ENCODE measurements at regions not wholly inside any gene's neighbourhood (a gene's known extent, or its start where the extent isn't known, plus 50 kb on each side); places are given as distances from the start of the nearest gene placed in this dataset.

DNA sequence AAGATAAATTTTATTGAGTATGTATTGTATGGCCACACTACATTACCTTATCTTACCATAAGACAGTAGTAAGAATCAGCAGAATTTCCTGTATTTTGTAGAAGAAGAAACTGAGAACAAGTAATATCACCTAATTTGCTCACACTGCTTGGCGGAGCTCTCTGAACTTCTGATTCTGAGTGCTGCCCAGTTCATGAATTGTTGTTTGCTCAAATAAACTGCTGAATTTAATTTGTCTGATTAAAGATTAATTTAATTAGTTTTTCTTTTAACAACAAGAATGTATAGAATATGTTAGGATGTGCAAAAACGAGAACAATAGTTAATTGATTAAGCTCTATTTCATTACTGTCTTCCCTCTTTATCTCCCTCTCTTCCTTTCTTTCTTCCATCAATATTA lies 100.1 kb upstream of the ERBB4 start:
- TF ChIP-seq CTCF (IDR thresholded peaks at IDR 0.05; ENCODE audit: extremely low read depth in 1 of 2, insufficient read depth in 1 of 2, low read depth in 1 of 2, low read length in 2 of 2) = no peak
- no peak for TF ChIP-seq EZH2 (IDR thresholded peaks at IDR 0.05; ENCODE audit: borderline replicate concordance, low read depth, low read length, severe bottlenecking)
- no peak for TF ChIP-seq FOS (IDR thresholded peaks at IDR 0.05; ENCODE audit: borderline replicate concordance, insufficient read depth, low read length)
- no peak for TF ChIP-seq JUN (IDR thresholded peaks at IDR 0.05; ENCODE audit: borderline replicate concordance, insufficient read depth, insufficient read length, low read depth)
- TF ChIP-seq POLR2A (IDR thresholded peaks at IDR 0.05; ENCODE audit: low read depth, low read length) = no peak
- TF ChIP-seq POLR2AphosphoS5 (IDR thresholded peaks at IDR 0.05; ENCODE audit: insufficient read depth, low read depth, low read length) = no peak
- TF ChIP-seq MYC (IDR thresholded peaks at IDR 0.05; ENCODE audit: low read depth, low read length) = no peak
- TF ChIP-seq GATA2 (IDR thresholded peaks at IDR 0.05; ENCODE audit: insufficient read depth, insufficient read length, low read depth, low read length) = no peak
- TF ChIP-seq, protein P1, sequence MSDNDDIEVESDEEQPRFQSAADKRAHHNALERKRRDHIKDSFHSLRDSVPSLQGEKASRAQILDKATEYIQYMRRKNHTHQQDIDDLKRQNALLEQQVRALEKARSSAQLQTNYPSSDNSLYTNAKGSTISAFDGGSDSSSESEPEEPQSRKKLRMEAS (IDR thresholded peaks at IDR 0.05; ENCODE audit: insufficient read depth, insufficient read length) = no peak
